ENCODE measurements at regions not wholly inside any gene's neighbourhood (a gene's known extent, or its start where the extent isn't known, plus 50 kb on each side); places are given as distances from the start of the nearest gene placed in this dataset.

DNA sequence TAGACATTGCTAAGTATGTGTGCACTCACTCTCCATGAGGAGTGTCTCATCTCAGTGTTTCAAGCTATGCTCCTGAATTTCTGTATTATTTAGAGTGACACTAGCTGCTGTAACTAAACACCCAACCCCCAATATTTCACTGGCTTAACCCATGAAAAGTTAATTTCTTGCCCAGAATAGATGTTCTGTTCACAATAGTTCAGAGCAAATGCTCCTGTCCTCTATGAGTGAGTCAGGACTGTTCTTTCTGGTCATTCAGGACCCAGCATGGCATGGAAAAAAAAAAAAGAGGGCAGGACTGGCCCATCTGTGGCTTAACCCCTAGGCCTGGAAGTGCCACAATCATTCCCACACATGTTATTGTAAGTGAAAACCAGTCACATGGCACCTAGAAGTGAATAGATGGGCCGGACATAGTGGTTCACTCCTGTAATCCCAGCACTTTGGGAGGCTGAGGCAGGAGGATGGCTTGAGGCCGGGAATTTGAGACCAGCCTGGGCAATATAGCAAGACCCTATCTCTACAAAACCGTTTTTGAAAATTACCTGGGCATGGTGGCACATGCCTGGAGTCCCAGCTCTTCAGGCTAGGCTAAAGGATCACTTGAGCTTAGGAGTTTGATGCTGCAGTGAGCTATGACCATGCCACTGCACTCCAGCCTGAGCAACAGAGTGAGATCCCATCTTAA is 663.6 kb downstream of the IRS1 start:
- intact Hi-C loops (cut with DNase I): no loop called here
- Histone ChIP-seq H3K9ac (ENCODE audit: low read depth in 2 of 2, low read length in 2 of 2) (no peak overlapping the region), H3K36me3 (no peaks in the 10 kb centered on the region), H3K9me3 (no peaks in the 10 kb centered on the region), H3K27me3 (no peaks in the 10 kb centered on the region), H3K4me1 (no peaks in the 10 kb centered on the region), H3K4me3 (no peak overlapping the region), H3K27ac (no peak overlapping the region)
- no peak for DNase-seq
- TF ChIP-seq, protein P1, sequence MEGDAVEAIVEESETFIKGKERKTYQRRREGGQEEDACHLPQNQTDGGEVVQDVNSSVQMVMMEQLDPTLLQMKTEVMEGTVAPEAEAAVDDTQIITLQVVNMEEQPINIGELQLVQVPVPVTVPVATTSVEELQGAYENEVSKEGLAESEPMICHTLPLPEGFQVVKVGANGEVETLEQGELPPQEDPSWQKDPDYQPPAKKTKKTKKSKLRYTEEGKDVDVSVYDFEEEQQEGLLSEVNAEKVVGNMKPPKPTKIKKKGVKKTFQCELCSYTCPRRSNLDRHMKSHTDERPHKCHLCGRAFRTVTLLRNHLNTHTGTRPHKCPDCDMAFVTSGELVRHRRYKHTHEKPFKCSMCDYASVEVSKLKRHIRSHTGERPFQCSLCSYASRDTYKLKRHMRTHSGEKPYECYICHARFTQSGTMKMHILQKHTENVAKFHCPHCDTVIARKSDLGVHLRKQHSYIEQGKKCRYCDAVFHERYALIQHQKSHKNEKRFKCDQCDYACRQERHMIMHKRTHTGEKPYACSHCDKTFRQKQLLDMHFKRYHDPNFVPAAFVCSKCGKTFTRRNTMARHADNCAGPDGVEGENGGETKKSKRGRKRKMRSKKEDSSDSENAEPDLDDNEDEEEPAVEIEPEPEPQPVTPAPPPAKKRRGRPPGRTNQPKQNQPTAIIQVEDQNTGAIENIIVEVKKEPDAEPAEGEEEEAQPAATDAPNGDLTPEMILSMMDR (IDR thresholded peaks at IDR 0.05): no peak

DNA sequence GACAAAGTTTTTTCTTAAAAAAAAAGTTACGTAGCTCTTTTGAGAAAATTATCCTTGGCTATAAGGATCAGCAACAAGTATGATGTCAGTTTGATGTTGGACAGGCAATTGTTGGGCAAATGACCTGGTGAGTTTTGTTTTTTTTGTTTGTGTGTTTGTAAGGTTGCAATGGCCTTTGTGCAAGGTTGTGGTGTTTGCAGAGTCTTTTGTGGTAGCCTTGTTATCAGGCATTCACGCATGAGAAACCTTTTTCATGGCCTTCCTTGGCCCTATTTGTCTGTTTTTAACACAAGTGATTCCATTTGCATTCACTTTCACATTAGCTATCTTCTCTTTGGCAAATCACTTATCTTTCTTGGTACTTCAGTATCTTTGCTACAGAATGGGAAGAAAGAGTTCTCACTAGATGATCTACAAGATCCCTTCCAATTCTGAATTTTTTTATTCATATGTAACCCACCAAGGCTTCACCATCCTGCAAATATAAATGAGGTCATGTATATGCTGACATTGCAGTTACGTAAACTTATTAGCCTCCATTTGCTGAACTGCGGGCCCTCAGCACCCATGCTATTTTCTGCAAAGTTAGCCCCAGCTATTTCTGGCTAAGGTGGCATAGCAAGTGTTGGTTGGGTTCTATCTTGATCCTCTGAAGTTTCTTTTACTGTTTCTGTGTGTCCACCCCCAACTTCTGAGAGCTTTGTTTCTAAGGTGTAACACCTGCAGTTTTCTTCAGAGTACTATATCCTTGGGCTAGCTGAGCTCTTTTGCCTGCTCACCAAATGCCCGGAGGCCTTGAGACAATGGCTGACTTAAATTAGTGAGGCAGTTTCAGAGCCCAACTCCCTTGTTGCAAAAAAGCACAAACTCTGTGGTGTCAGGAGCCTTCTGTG is 667.1 kb downstream of the IRS1 start:
- intact Hi-C loops (cut with DNase I): no loop called here
- no peaks in the 10 kb centered on the region for H3K9me3 ChIP-seq
- DNase-seq: no peak
- no peaks in the 10 kb centered on the region for H3K36me3 ChIP-seq
- no peak overlapping the region for H3K27ac ChIP-seq
- no peak overlapping the region for H3K4me3 ChIP-seq
- H3K4me1 ChIP-seq: no peaks in the 10 kb centered on the region
- H3K9ac ChIP-seq (ENCODE audit: low read depth in 2 of 2, low read length in 2 of 2): no peak overlapping the region
- TF ChIP-seq, protein P1 (IDR thresholded peaks at IDR 0.05): no peak
- no peaks in the 10 kb centered on the region for H3K27me3 ChIP-seq

DNA sequence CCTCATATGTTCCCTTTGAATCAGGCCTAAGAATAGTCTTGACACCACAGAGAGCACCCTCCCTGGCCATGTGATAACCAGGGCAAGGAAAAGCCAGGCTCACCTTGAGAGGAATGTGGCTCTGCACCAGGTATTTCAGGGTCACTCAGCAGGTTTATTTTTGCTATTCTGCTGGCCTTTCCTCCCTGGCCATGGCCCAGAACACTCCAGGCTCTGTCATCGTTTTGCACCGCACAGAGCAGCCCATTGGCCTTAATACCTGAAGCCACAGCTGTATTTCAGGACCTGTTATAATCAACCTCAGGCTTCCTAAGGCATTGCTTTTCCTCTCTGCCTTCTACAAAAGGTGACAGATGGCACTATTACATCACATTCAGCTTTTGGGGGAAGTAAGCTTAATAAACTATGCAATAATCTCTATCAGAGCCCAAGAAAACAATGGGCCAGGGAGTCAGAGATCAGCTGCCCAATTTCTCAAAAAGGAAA is 668.3 kb downstream of the IRS1 start:
- no peak overlapping the region for H3K9ac ChIP-seq (ENCODE audit: low read depth in 2 of 2, low read length in 2 of 2)
- no peak overlapping the region for H3K4me3 ChIP-seq
- no peaks in the 10 kb centered on the region for H3K4me1 ChIP-seq
- H3K27ac ChIP-seq: no peak overlapping the region
- TF ChIP-seq, protein P1 (IDR thresholded peaks at IDR 0.05): no peak
- H3K36me3 ChIP-seq: no peaks in the 10 kb centered on the region
- no peaks in the 10 kb centered on the region for H3K27me3 ChIP-seq
- intact Hi-C loops (cut with DNase I): no loop called here
- no peaks in the 10 kb centered on the region for H3K9me3 ChIP-seq
- no peak for DNase-seq

GRCh38 chr2:226130192-226130591 is 669.4 kb downstream of the IRS1 start:
- DNase-seq: no peak
- intact Hi-C loops (cut with DNase I): no loop called here
- no peak overlapping the region for H3K4me3 ChIP-seq
- no peaks in the 10 kb centered on the region for H3K27me3 ChIP-seq
- no peak overlapping the region for H3K9ac ChIP-seq (ENCODE audit: low read depth in 2 of 2, low read length in 2 of 2)
- no peaks in the 10 kb centered on the region for H3K36me3 ChIP-seq
- H3K4me1 ChIP-seq: no peaks in the 10 kb centered on the region
- H3K27ac ChIP-seq: no peak overlapping the region
- TF ChIP-seq, protein P1 (IDR thresholded peaks at IDR 0.05): no peak
- no peaks in the 10 kb centered on the region for H3K9me3 ChIP-seq

- no peak for DNase-seq
- Histone ChIP-seq H3K27me3 (no peaks in the 10 kb centered on the region), H3K4me3 (no peak overlapping the region), H3K9ac (ENCODE audit: low read depth in 2 of 2, low read length in 2 of 2) (no peak overlapping the region), H3K27ac (no peak overlapping the region), H3K4me1 (no peaks in the 10 kb centered on the region), H3K36me3 (no peaks in the 10 kb centered on the region), H3K9me3 (no peaks in the 10 kb centered on the region)
- TF ChIP-seq, protein P1 (IDR thresholded peaks at IDR 0.05): no peak
- intact Hi-C loops (cut with DNase I): no loop called here
Measured at GRCh38 chr2:226127682-226128081, 671.9 kb downstream of the IRS1 start.
